Nephron (organoid): ENCODE measurements at regions not wholly inside any gene's neighbourhood (a gene's known extent, or its start where the extent isn't known, plus 50 kb on each side); places are given as distances from the start of the nearest gene placed in this dataset.

Experiments used
- H3K27ac Mint-ChIP-seq, 3 experiments: 2 replicates each; pipeline ENCODE4 v1.8.0; 2020; ENCODE audit warnings: mixed read lengths in 3 of 3, mild to moderate bottlenecking in 2 of 3, moderate library complexity in 1 of 3
- H3K27me3 Mint-ChIP-seq: 2 replicates; pipeline ENCODE4 v1.8.0; 2021; ENCODE audit warnings: low read depth, mild to moderate bottlenecking, moderate library complexity, mixed read lengths
- H3K36me3 Mint-ChIP-seq: 2 replicates; pipeline ENCODE4 v1.8.0; 2020; ENCODE audit warnings: low read depth, mixed read lengths
- H3K4me1 Mint-ChIP-seq: 2 replicates; pipeline ENCODE4 v1.8.0; 2020; ENCODE audit warnings: mixed read lengths
- H3K4me3 Mint-ChIP-seq, 3 experiments: 2 replicates each; pipeline ENCODE4 v1.8.0; 2020; ENCODE audit warnings: mild to moderate bottlenecking in 3 of 3, mixed read lengths in 3 of 3, moderate library complexity in 2 of 3
- H3K9me3 Mint-ChIP-seq: 2 replicates; pipeline ENCODE4 v1.8.0; 2020; ENCODE audit warnings: mixed read lengths
- CTCF ChIP-seq, 3 experiments: fragments of 200-600 bp; sonication (generic); IDR thresholded peaks; one replicate each; pipeline ENCODE4 v1.5.0; 2021; ENCODE audit warnings: antibody characterized with exemption in 3 of 3; ENCODE audit not compliant: unreplicated experiment in 3 of 3

- no peak for TF ChIP-seq CTCF (IDR thresholded peaks at IDR 0.05; ENCODE audit: unreplicated experiment in 3 of 3)
- no peaks in the 10 kb centered on the region for H3K9me3 Mint-ChIP-seq
- H3K4me3 Mint-ChIP-seq, result no peak overlapping the region
- peaks cover 8% of the 10 kb centered on the region for H3K4me1 Mint-ChIP-seq
- no peaks in the 10 kb centered on the region for H3K36me3 Mint-ChIP-seq
- H3K27ac Mint-ChIP-seq, result no peak overlapping the region
- H3K27me3 Mint-ChIP-seq, result peaks cover 13% of the 10 kb centered on the region
Measured at GRCh38 chr15:85935182-85935581, 140.5 kb upstream of the KLHL25 start.

DNA sequence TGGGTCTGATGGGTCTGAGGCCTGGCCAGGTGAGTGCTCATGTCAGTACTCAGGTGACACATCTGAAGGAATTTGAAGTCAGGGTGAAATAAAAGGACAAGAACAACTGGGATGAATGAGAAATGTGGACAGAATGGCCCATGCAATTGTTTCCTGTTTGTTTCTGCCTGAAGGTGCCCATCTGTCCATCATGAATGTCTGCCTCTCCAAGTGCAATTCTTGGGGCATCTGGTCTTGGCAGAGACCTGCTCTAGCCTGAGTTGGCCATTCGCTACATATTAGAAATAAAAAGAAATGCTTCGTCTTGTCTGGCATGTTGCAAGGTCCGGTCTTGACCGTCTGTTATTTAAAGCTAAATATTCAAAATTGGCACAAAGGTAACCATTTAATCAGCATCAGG, 142.0 kb upstream of the AGBL1 start:
- H3K27me3 Mint-ChIP-seq, result peaks cover 8% of the 10 kb centered on the region
- peaks cover 22% of the 10 kb centered on the region for H3K4me1 Mint-ChIP-seq
- no peak overlapping the region for H3K4me3 Mint-ChIP-seq
- no peaks in the 10 kb centered on the region for H3K9me3 Mint-ChIP-seq
- no peak overlapping the region for H3K27ac Mint-ChIP-seq
- TF ChIP-seq CTCF (IDR thresholded peaks at IDR 0.05; ENCODE audit: unreplicated experiment in 3 of 3), result no peak
- no peaks in the 10 kb centered on the region for H3K36me3 Mint-ChIP-seq

DNA sequence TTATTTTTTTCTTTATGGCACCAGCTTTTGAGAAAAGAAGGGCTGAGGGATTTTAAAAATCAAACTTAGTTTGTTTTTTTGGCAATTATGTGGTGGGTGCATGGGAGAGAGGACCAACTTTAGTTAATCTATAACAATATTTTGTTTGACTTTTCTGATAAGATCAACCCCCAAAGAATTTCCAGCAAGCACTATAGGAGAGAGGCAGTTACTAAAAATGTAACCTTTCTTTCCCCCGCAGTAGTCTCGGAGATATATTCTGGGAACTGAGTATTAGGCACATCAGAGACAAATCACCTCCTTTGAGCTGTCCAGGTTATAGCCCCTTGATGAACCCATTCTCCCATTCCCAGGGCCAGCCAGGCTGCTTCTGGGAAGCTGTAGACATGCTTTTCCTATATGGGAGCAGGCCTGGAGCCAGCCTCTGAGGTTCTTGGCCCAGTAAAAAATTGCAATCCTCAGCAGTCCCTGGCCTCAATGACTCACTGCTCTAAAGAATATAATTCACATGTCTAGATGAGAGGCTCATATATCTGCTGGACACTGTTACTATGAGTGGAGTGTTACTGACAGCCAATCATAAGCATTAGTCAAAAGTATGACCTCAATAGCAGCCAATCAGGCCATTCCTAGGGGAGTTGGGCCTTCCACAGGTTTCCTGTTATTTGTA, 138.3 kb upstream of the AGBL1 start:
- Mint-ChIP-seq H3K27ac (peak overlapping the region; percentile 86 to 98 (median 98)), H3K4me1 (peaks cover 36% of the 10 kb centered on the region), H3K9me3 (no peaks in the 10 kb centered on the region), H3K4me3 (peak overlapping the region in 1 of 3 experiments; percentile 63), H3K27me3 (peaks cover 2% of the 10 kb centered on the region), H3K36me3 (no peaks in the 10 kb centered on the region)
- TF ChIP-seq CTCF (IDR thresholded peaks at IDR 0.05; ENCODE audit: unreplicated experiment in 3 of 3), result no peak

- Mint-ChIP-seq H3K27ac (peak overlapping the region in 1 of 3 experiments; percentile 89), H3K27me3 (no peaks in the 10 kb centered on the region), H3K36me3 (no peaks in the 10 kb centered on the region), H3K9me3 (no peaks in the 10 kb centered on the region), H3K4me1 (peaks cover 36% of the 10 kb centered on the region), H3K4me3 (no peak overlapping the region)
- no peak for TF ChIP-seq CTCF (IDR thresholded peaks at IDR 0.05; ENCODE audit: unreplicated experiment in 3 of 3)
Measured at GRCh38 chr15:85942632-85943031, 137.0 kb upstream of the AGBL1 start.

GRCh38 chr15:85943151-85943550, 136.5 kb upstream of the AGBL1 start:
- TF ChIP-seq CTCF (IDR thresholded peaks at IDR 0.05; ENCODE audit: unreplicated experiment in 3 of 3), result no peak
- peak overlapping the region; percentile 19 to 89 (median 77) for H3K27ac Mint-ChIP-seq
- H3K4me3 Mint-ChIP-seq, result no peak overlapping the region
- no peaks in the 10 kb centered on the region for H3K27me3 Mint-ChIP-seq
- peaks cover 36% of the 10 kb centered on the region for H3K4me1 Mint-ChIP-seq
- no peaks in the 10 kb centered on the region for H3K9me3 Mint-ChIP-seq
- no peaks in the 10 kb centered on the region for H3K36me3 Mint-ChIP-seq

DNA sequence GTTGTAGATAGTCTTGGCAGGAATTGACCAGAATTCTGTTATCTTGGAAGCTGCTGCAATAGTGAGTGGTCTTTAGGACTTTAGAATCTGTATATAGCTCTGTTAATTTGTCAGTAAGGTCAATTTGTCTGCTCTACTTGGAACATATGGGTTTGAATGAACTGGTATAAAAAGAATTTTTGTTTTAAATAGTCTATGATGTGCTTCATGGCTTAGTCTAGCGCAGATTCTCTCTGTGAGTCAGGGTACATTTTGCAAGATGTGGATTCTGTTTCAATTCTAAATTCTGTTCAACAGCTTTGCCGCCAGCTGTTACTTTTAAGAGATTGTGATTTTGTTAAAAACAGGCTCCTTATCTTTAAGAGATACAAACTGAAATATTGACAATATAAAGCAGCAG, 135.9 kb upstream of the AGBL1 start:
- Mint-ChIP-seq H3K4me3 (no peak overlapping the region), H3K9me3 (no peaks in the 10 kb centered on the region), H3K27ac (peak overlapping the region; percentile 19 to 89 (median 77)), H3K4me1 (peaks cover 32% of the 10 kb centered on the region), H3K27me3 (peaks cover 2% of the 10 kb centered on the region), H3K36me3 (no peaks in the 10 kb centered on the region)
- no peak for TF ChIP-seq CTCF (IDR thresholded peaks at IDR 0.05; ENCODE audit: unreplicated experiment in 3 of 3)
